ENCODE measurements at regions not wholly inside any gene's neighbourhood (a gene's known extent, or its start where the extent isn't known, plus 50 kb on each side); places are given as distances from the start of the nearest gene placed in this dataset.

DNA sequence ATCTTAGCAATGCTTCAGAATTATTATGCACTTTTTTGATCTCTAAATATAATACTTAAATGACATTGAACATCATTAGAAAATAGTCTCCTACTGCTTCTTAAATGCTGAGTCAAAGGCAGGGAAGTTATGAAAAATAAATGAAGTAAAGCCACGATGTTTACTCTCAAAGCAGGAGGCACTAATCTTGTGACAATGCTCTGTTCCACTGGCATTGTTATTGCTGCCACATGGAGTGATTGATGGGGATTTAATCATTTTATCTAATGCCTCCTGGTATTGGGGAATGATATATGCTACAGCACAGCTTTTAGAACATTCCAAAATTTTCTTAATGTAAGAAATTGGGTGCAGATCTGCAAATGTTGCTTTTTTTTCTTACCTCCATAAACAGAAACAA, 1655.4 kb upstream of the NUDT12 start:
- in situ Hi-C loops (cut with HindIII; ENCODE audit: low sequenced_read_pairs), result no loop called here

DNA sequence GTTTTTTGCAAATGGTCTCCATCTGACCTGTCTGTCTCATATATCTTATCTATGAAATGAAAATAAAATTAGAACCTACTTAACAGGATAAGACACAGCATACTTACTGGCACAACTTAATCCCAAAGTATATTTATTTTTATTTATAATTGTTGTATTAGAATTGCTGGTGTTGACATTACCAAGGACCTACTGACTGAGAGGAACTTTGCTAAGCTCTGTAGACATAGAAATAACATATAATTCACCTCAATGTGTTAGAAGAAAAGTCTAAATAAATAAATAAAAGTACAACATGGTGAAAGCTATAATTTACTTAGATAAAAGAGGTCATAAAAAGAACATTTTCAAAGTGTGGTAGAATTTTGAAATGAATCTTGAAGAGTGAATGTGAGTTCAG, 1650.5 kb upstream of the NUDT12 start:
- TF ChIP-seq CTCF (IDR thresholded peaks at IDR 0.05; ENCODE audit: low read depth, low read length, missing control alignments), result no peak
- DNase-seq (ENCODE audit: low read depth), result no peak
- in situ Hi-C loops (cut with HindIII; ENCODE audit: low sequenced_read_pairs), result no loop called here
- H3K4me3 ChIP-seq (ENCODE audit: low read depth, low read length), result no peak overlapping the region

More for the DNA sequence above, 1655.4 kb upstream of the NUDT12 start:
- no peak for DNase-seq (ENCODE audit: low read depth)
- TF ChIP-seq CTCF (IDR thresholded peaks at IDR 0.05; ENCODE audit: low read depth, low read length, missing control alignments), result no peak
- H3K4me3 ChIP-seq (ENCODE audit: low read depth, low read length), result no peak overlapping the region

DNA sequence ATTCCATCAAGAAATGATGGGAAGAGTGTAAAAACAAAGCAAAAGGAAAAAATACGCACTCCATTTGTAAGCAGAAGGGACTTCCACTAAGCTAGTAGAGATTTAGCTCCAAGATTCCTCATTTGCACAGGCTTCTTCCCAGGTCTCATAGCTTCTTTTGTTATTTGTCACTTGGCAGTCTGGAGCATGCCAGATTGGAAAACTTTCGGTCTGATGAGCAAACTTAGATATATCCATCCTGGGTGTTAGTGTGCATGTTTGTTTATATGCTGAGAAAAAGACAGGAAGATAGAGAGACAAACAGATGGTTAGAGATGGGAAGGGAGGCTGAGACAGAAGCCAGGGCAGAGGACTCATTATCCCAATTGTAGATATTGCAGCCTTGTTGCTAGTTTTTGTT, 1644.5 kb upstream of the NUDT12 start:
- in situ Hi-C loops (cut with HindIII; ENCODE audit: low sequenced_read_pairs), result no loop called here
- TF ChIP-seq CTCF (IDR thresholded peaks at IDR 0.05; ENCODE audit: low read depth, low read length, missing control alignments), result no peak
- H3K4me3 ChIP-seq (ENCODE audit: low read depth, low read length), result no peak overlapping the region
- DNase-seq (ENCODE audit: low read depth), result no peak

- no peak for DNase-seq (ENCODE audit: low read depth)
- TF ChIP-seq CTCF (IDR thresholded peaks at IDR 0.05; ENCODE audit: low read depth, low read length, missing control alignments), result no peak
- in situ Hi-C loops (cut with HindIII; ENCODE audit: low sequenced_read_pairs), result no loop called here
- no peak overlapping the region for H3K4me3 ChIP-seq (ENCODE audit: low read depth, low read length)
Measured at GRCh38 chr5:105197531-105197930, 1634.9 kb upstream of the NUDT12 start.

GRCh38 chr5:105195765-105196164, 1633.2 kb upstream of the NUDT12 start:
- TF ChIP-seq CTCF (IDR thresholded peaks at IDR 0.05; ENCODE audit: low read depth, low read length, missing control alignments), result no peak
- in situ Hi-C loops (cut with HindIII; ENCODE audit: low sequenced_read_pairs), result no loop called here
- H3K4me3 ChIP-seq (ENCODE audit: low read depth, low read length), result no peak overlapping the region

GRCh38 chr5:105172918-105173317, 1610.3 kb upstream of the NUDT12 start:
- DNase-seq (ENCODE audit: low read depth), result no peak
- TF ChIP-seq CTCF (IDR thresholded peaks at IDR 0.05; ENCODE audit: low read depth, low read length, missing control alignments), result no peak
- H3K4me3 ChIP-seq (ENCODE audit: low read depth, low read length), result no peak overlapping the region
- in situ Hi-C loops (cut with HindIII; ENCODE audit: low sequenced_read_pairs), result no loop called here

More at GRCh38 chr5:105195765-105196164, 1633.2 kb upstream of the NUDT12 start:
- no peak for DNase-seq (ENCODE audit: low read depth)

DNA sequence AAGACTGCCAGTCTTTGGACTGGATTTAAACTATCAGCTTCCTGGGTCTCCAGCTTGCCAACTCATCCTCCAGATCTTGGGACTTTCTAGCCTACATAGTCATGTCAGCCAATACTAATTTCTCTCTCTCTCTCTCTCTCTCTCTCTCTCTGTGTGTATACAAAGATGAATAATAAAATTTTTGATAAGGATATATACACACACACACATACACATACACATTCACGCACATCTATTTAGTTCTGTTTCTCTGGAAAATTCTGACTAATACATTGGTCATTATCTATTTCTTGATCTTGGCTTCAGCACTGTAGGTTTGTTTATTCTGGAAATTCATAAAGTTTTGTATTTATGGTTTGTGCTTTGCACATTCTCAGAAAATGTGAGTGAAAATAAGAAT, 1606.2 kb upstream of the NUDT12 start:
- no peak for TF ChIP-seq CTCF (IDR thresholded peaks at IDR 0.05; ENCODE audit: low read depth, low read length, missing control alignments)
- no peak overlapping the region for H3K4me3 ChIP-seq (ENCODE audit: low read depth, low read length)
- in situ Hi-C loops (cut with HindIII; ENCODE audit: low sequenced_read_pairs), result no loop called here
- DNase-seq (ENCODE audit: low read depth), result no peak
